ENCODE measurements at regions not wholly inside any gene's neighbourhood (a gene's known extent, or its start where the extent isn't known, plus 50 kb on each side); places are given as distances from the start of the nearest gene placed in this dataset.

DNA sequence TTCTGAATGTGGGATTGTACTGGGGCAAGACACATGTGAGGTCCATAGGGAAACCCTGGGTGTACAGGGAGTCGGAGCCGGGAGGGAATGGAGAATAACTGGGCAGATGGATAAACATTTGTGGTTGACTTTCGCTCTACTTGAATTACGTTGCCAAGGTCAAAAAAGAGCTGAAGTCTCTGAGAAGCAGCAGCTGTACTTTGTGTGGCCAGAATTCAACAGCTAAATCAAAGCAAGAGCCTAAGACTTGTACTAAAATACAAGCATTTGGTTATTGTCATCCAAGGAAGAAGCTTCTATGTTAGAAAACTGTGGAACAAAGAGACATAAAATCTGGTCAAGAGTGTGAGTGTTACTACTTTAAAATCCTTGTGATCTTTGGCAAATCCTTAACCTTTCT, 457.2 kb downstream of the ARL4A start:
- POLR2A ChIA-PET: no interaction called here
- no peaks in the 10 kb centered on the region for H3K4me1 ChIP-seq (ENCODE audit: control insufficient read depth, extremely low read depth, insufficient read depth, low read length)
- DNase-seq (ENCODE audit: low read depth, low spot score): no peak
- H3K4me3 ChIP-seq (replicated peaks in 1 of 3; ENCODE audit: insufficient read depth in 1 of 3, low read depth in 1 of 3, low read length in 3 of 3): no peak overlapping the region
- dilution Hi-C loops (cut with MboI; ENCODE audit: extremely low pct_ligation_motif_present, low sequenced_read_pairs): no loop called here
- no peak overlapping the region for H3K9ac ChIP-seq (replicated peaks; ENCODE audit: extremely low read depth, insufficient read depth, low read length)
- no peaks in the 10 kb centered on the region for H3K9me3 ChIP-seq (replicated peaks; ENCODE audit: control insufficient read depth, insufficient read depth, low read length)
- FAIRE-seq: no peak
- TF ChIP-seq, protein P1, sequence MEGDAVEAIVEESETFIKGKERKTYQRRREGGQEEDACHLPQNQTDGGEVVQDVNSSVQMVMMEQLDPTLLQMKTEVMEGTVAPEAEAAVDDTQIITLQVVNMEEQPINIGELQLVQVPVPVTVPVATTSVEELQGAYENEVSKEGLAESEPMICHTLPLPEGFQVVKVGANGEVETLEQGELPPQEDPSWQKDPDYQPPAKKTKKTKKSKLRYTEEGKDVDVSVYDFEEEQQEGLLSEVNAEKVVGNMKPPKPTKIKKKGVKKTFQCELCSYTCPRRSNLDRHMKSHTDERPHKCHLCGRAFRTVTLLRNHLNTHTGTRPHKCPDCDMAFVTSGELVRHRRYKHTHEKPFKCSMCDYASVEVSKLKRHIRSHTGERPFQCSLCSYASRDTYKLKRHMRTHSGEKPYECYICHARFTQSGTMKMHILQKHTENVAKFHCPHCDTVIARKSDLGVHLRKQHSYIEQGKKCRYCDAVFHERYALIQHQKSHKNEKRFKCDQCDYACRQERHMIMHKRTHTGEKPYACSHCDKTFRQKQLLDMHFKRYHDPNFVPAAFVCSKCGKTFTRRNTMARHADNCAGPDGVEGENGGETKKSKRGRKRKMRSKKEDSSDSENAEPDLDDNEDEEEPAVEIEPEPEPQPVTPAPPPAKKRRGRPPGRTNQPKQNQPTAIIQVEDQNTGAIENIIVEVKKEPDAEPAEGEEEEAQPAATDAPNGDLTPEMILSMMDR (IDR thresholded peaks at IDR 0.05; ENCODE audit: extremely low read depth in 1 of 2, insufficient read depth in 1 of 2, low read depth in 1 of 2, low read length in 2 of 2): no peak
- no peak for TF ChIP-seq JUN (IDR thresholded peaks at IDR 0.05; ENCODE audit: borderline replicate concordance, insufficient read depth, insufficient read length, low read depth)
- H3K36me3 ChIP-seq (ENCODE audit: control insufficient read depth in 2 of 2, extremely low read depth in 1 of 2, insufficient read depth in 2 of 2, low read length in 2 of 2): no peaks in the 10 kb centered on the region
- no peaks in the 10 kb centered on the region for H3K9me1 ChIP-seq (replicated peaks; ENCODE audit: control insufficient read depth, extremely low read depth, insufficient read depth, low read length)
- H3K27me3 ChIP-seq (ENCODE audit: control insufficient read depth in 2 of 2, insufficient read depth in 2 of 2, low read length in 2 of 2): no peaks in the 10 kb centered on the region
- H3K27ac ChIP-seq (ENCODE audit: insufficient read depth, low read depth, low read length): no peak overlapping the region
- CTCF ChIA-PET: interaction anchor here (0.9 to 2.5 kb wide), 4 partner anchors 10 to 625 kb away, joined by 3 to 7 read pairs (median 4); no protein-coding TSS in a partner anchor
- intact Hi-C loops (cut with micrococcal nuclease): no loop called here
- BruUV-seq (replicated peaks): no TSS peak
- H2AFZ ChIP-seq (ENCODE audit: low read depth, low read length): no peak overlapping the region
- no peaks in the 10 kb centered on the region for H4K20me1 ChIP-seq (replicated peaks; ENCODE audit: control insufficient read depth, extremely low read depth, insufficient read depth, low read length)
- H3K4me2 ChIP-seq (ENCODE audit: insufficient read depth, low read length): no peak overlapping the region
- H3K79me2 ChIP-seq (ENCODE audit: control insufficient read depth, insufficient read depth, low read length): no peaks in the 10 kb centered on the region

DNA sequence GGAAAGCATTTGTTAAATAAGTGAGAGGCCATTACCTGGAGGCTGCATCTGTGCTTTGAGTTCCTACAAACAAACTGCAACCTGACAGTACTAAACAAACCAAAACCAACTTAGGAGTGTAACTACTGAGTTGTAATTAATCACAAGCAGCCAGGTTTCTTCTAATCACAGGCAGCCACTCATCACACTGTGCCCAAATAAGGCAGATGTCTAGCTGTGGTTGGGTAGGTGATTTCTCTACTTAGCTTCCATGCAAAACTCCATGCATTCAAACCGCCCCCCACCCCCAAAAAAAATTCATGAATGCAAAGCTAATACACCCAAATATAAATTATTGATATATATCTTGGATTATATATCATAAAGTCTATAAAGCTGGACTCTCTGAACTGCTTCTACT, 461.1 kb downstream of the ARL4A start:
- intact Hi-C loops (cut with micrococcal nuclease) (no loop called here), dilution Hi-C loops (cut with MboI; ENCODE audit: extremely low pct_ligation_motif_present, low sequenced_read_pairs) (no loop called here)
- no peaks in the 10 kb centered on the region for H3K27me3 ChIP-seq (ENCODE audit: control insufficient read depth in 2 of 2, insufficient read depth in 2 of 2, low read length in 2 of 2)
- no peak overlapping the region for H3K27ac ChIP-seq (ENCODE audit: insufficient read depth, low read depth, low read length)
- ChIA-PET POLR2A (no interaction called here), CTCF (interaction anchor here (0.7 to 2.7 kb wide), 3 partner anchors 9 to 32 kb away, joined by 3 to 6 read pairs (median 4); no protein-coding TSS in a partner anchor)
- H3K36me3 ChIP-seq (ENCODE audit: control insufficient read depth in 2 of 2, extremely low read depth in 1 of 2, insufficient read depth in 2 of 2, low read length in 2 of 2): no peaks in the 10 kb centered on the region
- BruUV-seq (replicated peaks): no TSS peak
- no peak overlapping the region for H2AFZ ChIP-seq (ENCODE audit: low read depth, low read length)
- FAIRE-seq: no peak
- H3K79me2 ChIP-seq (ENCODE audit: control insufficient read depth, insufficient read depth, low read length): no peaks in the 10 kb centered on the region
- no peaks in the 10 kb centered on the region for H3K4me1 ChIP-seq (ENCODE audit: control insufficient read depth, extremely low read depth, insufficient read depth, low read length)
- no peak for DNase-seq (ENCODE audit: low read depth, low spot score)
- no peaks in the 10 kb centered on the region for H4K20me1 ChIP-seq (replicated peaks; ENCODE audit: control insufficient read depth, extremely low read depth, insufficient read depth, low read length)
- H3K4me2 ChIP-seq (ENCODE audit: insufficient read depth, low read length): no peak overlapping the region
- H3K4me3 ChIP-seq (replicated peaks in 1 of 3; ENCODE audit: insufficient read depth in 1 of 3, low read depth in 1 of 3, low read length in 3 of 3): no peak overlapping the region
- no peaks in the 10 kb centered on the region for H3K9me3 ChIP-seq (replicated peaks; ENCODE audit: control insufficient read depth, insufficient read depth, low read length)
- H3K9me1 ChIP-seq (replicated peaks; ENCODE audit: control insufficient read depth, extremely low read depth, insufficient read depth, low read length): no peaks in the 10 kb centered on the region
- TF ChIP-seq JUN (IDR thresholded peaks at IDR 0.05; ENCODE audit: borderline replicate concordance, insufficient read depth, insufficient read length, low read depth) (no peak), POLR2A (IDR thresholded peaks at IDR 0.05; ENCODE audit: low read depth, low read length) (no peak), POLR2AphosphoS5 (IDR thresholded peaks at IDR 0.05; ENCODE audit: insufficient read depth, low read depth, low read length) (no peak)
- H3K9ac ChIP-seq (replicated peaks; ENCODE audit: extremely low read depth, insufficient read depth, low read length): no peak overlapping the region

Measured in endothelial cell of umbilical vein (primary cell).